HG03342 (cell line): ENCODE measurements at regions not wholly inside any gene's neighbourhood (a gene's known extent, or its start where the extent isn't known, plus 50 kb on each side); places are given as distances from the start of the nearest gene placed in this dataset.

Experiments used
- ATAC-seq: cut with Tn5 transposase; IDR thresholded peaks from one replicate; pipeline ENCODE4 v1.9.1; 2021; ENCODE audit warnings: mild to moderate bottlenecking, moderate library complexity; ENCODE audit not compliant: unreplicated experiment

- ATAC-seq: no peak
Measured at GRCh38 chr3:110375751-110376518, 695.7 kb upstream of the NECTIN3 start.

GRCh38 chr3:110378481-110378880, 693.1 kb upstream of the NECTIN3 start:
- no peak for ATAC-seq

GRCh38 chr3:110381992-110382391, 689.6 kb upstream of the NECTIN3 start:
- no peak for ATAC-seq

- no peak for ATAC-seq
Measured at GRCh38 chr3:110383356-110383755, 688.3 kb upstream of the NECTIN3 start.

- ATAC-seq: no peak
Measured at GRCh38 chr3:110384601-110385000, 687.0 kb upstream of the NECTIN3 start.

- ATAC-seq: no peak
Measured at GRCh38 chr3:110389005-110389404, 682.6 kb upstream of the NECTIN3 start.

- no peak for ATAC-seq
Measured at GRCh38 chr3:110390372-110390771, 681.2 kb upstream of the NECTIN3 start.

- ATAC-seq: no peak
Measured at GRCh38 chr3:110391042-110391441, 680.6 kb upstream of the NECTIN3 start.

- no peak for ATAC-seq
Measured at GRCh38 chr3:110391640-110392395, 679.8 kb upstream of the NECTIN3 start.

GRCh38 chr3:110393941-110394340, 677.7 kb upstream of the NECTIN3 start:
- ATAC-seq: no peak

- ATAC-seq: no peak
Measured at GRCh38 chr3:110397115-110397514, 674.5 kb upstream of the NECTIN3 start.

- no peak for ATAC-seq
Measured at GRCh38 chr3:110400315-110400714, 671.3 kb upstream of the NECTIN3 start.

GRCh38 chr3:110405830-110406585, 665.6 kb upstream of the NECTIN3 start:
- ATAC-seq: no peak

- no peak for ATAC-seq
Measured at GRCh38 chr3:110413266-110413665, 658.4 kb upstream of the NECTIN3 start.

- ATAC-seq: no peak
Measured at GRCh38 chr3:110413807-110414748, 657.5 kb upstream of the NECTIN3 start.

GRCh38 chr3:110414855-110415254, 656.8 kb upstream of the NECTIN3 start:
- no peak for ATAC-seq

GRCh38 chr3:110419096-110419495, 652.5 kb upstream of the NECTIN3 start:
- ATAC-seq: no peak

- ATAC-seq: no peak
Measured at GRCh38 chr3:110419601-110420000, 652.0 kb upstream of the NECTIN3 start.

GRCh38 chr3:110420158-110420641, 651.4 kb upstream of the NECTIN3 start:
- no peak for ATAC-seq

GRCh38 chr3:110423276-110423675, 648.3 kb upstream of the NECTIN3 start:
- ATAC-seq: no peak
